GM12878 (cell line): ENCODE measurements at regions not wholly inside any gene's neighbourhood (a gene's known extent, or its start where the extent isn't known, plus 50 kb on each side); places are given as distances from the start of the nearest gene placed in this dataset.
A peak's percentile ranks its signal among the peaks of the same experiment; 100 is the strongest.

Experiments
- ATF7 ChIP-seq: fragments of 450-650 bp; IDR thresholded peaks from 2 replicates; pipeline ENCODE4 v1.6.1; 2016; ENCODE audit warnings: low read depth, mild to moderate bottlenecking
- CBX3 ChIP-seq: fragments of 200-600 bp; sonication (generic); IDR thresholded peaks from 2 replicates; pipeline ENCODE4 v1.6.1; 2016; ENCODE audit warnings: low read depth, borderline replicate concordance
- DPF2 ChIP-seq: fragments of 450-650 bp; IDR thresholded peaks from 2 replicates; pipeline ENCODE4 v1.6.1; 2017; ENCODE audit warnings: mild to moderate bottlenecking
- EGR1 ChIP-seq, 2 experiments: IDR thresholded peaks; 1 replicate in 1 of 2; 2 replicates in 1 of 2; pipeline ENCODE4 v1.6.1; 2011 to 2012; ENCODE audit warnings: low read depth in 2 of 2, low read length in 2 of 2, borderline replicate concordance in 1 of 2, mild to moderate bottlenecking in 1 of 2, moderate library complexity in 1 of 2
- EZH2 ChIP-seq: IDR thresholded peaks from 2 replicates; pipeline ENCODE4 v1.6.1; 2012; ENCODE audit warnings: low read depth, mild to moderate bottlenecking, control low read depth, inconsistent platforms, low read length, borderline replicate concordance; ENCODE audit not compliant: control insufficient read depth
- HDAC2 ChIP-seq: fragments of 200-600 bp; sonication (generic); IDR thresholded peaks from 2 replicates; pipeline ENCODE4 v1.6.1; 2017
- KDM1A ChIP-seq: fragments of 200-600 bp; sonication (generic); IDR thresholded peaks from 2 replicates; pipeline ENCODE4 v1.6.1; 2016; ENCODE audit warnings: borderline replicate concordance
- MYB ChIP-seq: fragments of 150-350 bp; IDR thresholded peaks from 2 replicates; pipeline ENCODE4 v1.6.1; 2014; ENCODE audit warnings: mild to moderate bottlenecking, low read depth, low read length, borderline replicate concordance
- POU2F2 ChIP-seq: IDR thresholded peaks from 3 replicates; pipeline ENCODE4 v1.6.1; 2011; ENCODE audit warnings: low read depth, mild to moderate bottlenecking, low read length, borderline replicate concordance
- RAD21 ChIP-seq: IDR thresholded peaks from 2 replicates; pipeline ENCODE4 v1.6.1; 2011; ENCODE audit warnings: mild to moderate bottlenecking, low read depth, low read length, moderate library complexity; ENCODE audit not compliant: insufficient read depth
- RBBP5 ChIP-seq: fragments of 200-600 bp; sonication (generic); conservative IDR thresholded peaks from 2 replicates; pipeline ENCODE4 v1.6.1; 2016
- SMC3 ChIP-seq: IDR thresholded peaks from 2 replicates; pipeline ENCODE4 v1.6.1; 2011; ENCODE audit warnings: low read length, improper control_type of control experiment, borderline replicate concordance
- SREBF2 ChIP-seq: IDR thresholded peaks from 2 replicates; pipeline ENCODE4 v1.6.1; 2012; ENCODE audit warnings: mild to moderate bottlenecking, low read length
- STAT1 ChIP-seq: fragments of 450-650 bp; conservative IDR thresholded peaks from 2 replicates; pipeline ENCODE4 v1.6.1; 2014; ENCODE audit warnings: antibody characterized with exemption, mild to moderate bottlenecking
- TAF1 ChIP-seq: IDR thresholded peaks from 2 replicates; pipeline ENCODE4 v1.6.1; 2011; ENCODE audit warnings: mild to moderate bottlenecking, low read depth, low read length, borderline replicate concordance
- WRNIP1 ChIP-seq: IDR thresholded peaks from 2 replicates; pipeline ENCODE4 v1.6.1; 2011; ENCODE audit warnings: low read depth, low read length, improper control_type of control experiment, borderline replicate concordance
- TF ChIP-seq, protein P1 (sequence below): fragments of 450-650 bp; formaldehyde crosslinking; IDR thresholded peaks from 2 replicates; pipeline ENCODE4 v1.5.0; 2022; ENCODE audit warnings: mild to moderate bottlenecking, missing genetic modification characterization
- TF ChIP-seq, protein P2 (sequence below): fragments of 450-650 bp; IDR thresholded peaks from 2 replicates; pipeline ENCODE4 v1.6.1; 2016; ENCODE audit warnings: mild to moderate bottlenecking
- TF ChIP-seq, protein P3 (sequence below): IDR thresholded peaks from 2 replicates; pipeline ENCODE4 v1.6.1; 2011; ENCODE audit warnings: low read depth, mild to moderate bottlenecking, low read length, moderate library complexity, borderline replicate concordance; ENCODE audit errors: extremely low read depth
- TF ChIP-seq, protein P4 (sequence below): fragments of 150-350 bp; IDR thresholded peaks from 2 replicates; pipeline ENCODE4 v1.6.1; 2016; ENCODE audit warnings: low read depth, low read length

DNA sequence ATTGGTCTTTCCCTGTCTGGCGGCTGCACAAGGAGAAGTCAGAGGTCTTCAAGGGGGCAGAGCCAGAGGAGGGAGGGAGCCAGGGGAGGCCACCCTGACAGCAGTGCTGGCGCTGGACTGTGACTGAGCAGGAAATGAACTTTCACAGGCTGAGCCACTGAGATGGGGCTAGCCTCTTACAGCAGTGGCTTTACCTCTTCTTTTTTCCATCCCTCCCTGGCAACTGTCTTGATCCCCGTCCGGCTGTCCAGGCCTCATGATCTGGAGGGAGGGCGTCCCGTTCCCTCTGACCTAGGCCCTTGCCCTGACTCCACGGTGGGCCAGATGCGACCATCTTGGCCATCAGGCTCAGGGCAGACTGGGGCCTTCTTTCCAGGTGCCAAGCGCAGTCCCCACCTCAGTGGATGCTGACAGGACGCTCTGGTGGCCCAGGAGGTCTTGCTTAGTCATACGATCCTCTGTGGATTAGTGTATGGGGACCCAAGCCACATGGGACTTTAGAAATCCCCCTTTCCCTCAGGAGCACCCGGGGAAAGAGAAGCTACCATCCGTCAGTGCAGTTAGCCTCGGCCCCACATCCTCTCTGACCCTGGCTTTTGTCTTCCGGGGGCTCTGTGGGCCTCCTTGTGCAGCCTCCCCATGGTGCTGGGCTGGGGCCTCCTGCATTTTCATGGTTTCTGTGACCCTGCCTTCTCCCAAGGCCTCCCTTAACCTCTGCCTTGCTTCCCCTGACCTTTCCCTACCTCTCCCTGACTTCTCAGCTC is 57.4 kb upstream of the CCDC167 start (continued):
- TF ChIP-seq, protein P1, sequence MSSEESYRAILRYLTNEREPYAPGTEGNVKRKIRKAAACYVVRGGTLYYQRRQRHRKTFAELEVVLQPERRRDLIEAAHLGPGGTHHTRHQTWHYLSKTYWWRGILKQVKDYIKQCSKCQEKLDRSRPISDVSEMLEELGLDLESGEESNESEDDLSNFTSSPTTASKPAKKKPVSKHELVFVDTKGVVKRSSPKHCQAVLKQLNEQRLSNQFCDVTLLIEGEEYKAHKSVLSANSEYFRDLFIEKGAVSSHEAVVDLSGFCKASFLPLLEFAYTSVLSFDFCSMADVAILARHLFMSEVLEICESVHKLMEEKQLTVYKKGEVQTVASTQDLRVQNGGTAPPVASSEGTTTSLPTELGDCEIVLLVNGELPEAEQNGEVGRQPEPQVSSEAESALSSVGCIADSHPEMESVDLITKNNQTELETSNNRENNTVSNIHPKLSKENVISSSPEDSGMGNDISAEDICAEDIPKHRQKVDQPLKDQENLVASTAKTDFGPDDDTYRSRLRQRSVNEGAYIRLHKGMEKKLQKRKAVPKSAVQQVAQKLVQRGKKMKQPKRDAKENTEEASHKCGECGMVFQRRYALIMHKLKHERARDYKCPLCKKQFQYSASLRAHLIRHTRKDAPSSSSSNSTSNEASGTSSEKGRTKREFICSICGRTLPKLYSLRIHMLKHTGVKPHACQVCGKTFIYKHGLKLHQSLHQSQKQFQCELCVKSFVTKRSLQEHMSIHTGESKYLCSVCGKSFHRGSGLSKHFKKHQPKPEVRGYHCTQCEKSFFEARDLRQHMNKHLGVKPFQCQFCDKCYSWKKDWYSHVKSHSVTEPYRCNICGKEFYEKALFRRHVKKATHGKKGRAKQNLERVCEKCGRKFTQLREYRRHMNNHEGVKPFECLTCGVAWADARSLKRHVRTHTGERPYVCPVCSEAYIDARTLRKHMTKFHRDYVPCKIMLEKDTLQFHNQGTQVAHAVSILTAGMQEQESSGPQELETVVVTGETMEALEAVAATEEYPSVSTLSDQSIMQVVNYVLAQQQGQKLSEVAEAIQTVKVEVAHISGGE (CRISPR knock-in tag): 0 out of 2 replicates have a peak, but pooled peaks have one; percentile 9
- TF ChIP-seq CBX3 (no peak), WRNIP1 (0 out of 2 replicates have a peak, but pooled peaks have one; percentile 41), ATF7 (no peak), EGR1 (IDR thresholded peaks at IDR 0.05; ENCODE audit: borderline replicate concordance in 1 of 2, low read depth in 2 of 2, low read length in 2 of 2) (no peak), STAT1 (no peak), RAD21 (no peak), HDAC2 (no peak), DPF2 (peak; percentile 18), MYB (no peak), POU2F2 (no peak), SREBF2 (no peak), RBBP5 (no peak), TAF1 (peak; percentile 56; the same call in 1 of the 2 replicates), EZH2 (no peak), KDM1A (no peak), SMC3 (no peak)
- TF ChIP-seq, protein P2, sequence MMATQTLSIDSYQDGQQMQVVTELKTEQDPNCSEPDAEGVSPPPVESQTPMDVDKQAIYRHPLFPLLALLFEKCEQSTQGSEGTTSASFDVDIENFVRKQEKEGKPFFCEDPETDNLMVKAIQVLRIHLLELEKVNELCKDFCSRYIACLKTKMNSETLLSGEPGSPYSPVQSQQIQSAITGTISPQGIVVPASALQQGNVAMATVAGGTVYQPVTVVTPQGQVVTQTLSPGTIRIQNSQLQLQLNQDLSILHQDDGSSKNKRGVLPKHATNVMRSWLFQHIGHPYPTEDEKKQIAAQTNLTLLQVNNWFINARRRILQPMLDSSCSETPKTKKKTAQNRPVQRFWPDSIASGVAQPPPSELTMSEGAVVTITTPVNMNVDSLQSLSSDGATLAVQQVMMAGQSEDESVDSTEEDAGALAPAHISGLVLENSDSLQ: no peak
- TF ChIP-seq, protein P3, sequence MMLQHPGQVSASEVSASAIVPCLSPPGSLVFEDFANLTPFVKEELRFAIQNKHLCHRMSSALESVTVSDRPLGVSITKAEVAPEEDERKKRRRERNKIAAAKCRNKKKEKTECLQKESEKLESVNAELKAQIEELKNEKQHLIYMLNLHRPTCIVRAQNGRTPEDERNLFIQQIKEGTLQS: no peak
- TF ChIP-seq, protein P4, sequence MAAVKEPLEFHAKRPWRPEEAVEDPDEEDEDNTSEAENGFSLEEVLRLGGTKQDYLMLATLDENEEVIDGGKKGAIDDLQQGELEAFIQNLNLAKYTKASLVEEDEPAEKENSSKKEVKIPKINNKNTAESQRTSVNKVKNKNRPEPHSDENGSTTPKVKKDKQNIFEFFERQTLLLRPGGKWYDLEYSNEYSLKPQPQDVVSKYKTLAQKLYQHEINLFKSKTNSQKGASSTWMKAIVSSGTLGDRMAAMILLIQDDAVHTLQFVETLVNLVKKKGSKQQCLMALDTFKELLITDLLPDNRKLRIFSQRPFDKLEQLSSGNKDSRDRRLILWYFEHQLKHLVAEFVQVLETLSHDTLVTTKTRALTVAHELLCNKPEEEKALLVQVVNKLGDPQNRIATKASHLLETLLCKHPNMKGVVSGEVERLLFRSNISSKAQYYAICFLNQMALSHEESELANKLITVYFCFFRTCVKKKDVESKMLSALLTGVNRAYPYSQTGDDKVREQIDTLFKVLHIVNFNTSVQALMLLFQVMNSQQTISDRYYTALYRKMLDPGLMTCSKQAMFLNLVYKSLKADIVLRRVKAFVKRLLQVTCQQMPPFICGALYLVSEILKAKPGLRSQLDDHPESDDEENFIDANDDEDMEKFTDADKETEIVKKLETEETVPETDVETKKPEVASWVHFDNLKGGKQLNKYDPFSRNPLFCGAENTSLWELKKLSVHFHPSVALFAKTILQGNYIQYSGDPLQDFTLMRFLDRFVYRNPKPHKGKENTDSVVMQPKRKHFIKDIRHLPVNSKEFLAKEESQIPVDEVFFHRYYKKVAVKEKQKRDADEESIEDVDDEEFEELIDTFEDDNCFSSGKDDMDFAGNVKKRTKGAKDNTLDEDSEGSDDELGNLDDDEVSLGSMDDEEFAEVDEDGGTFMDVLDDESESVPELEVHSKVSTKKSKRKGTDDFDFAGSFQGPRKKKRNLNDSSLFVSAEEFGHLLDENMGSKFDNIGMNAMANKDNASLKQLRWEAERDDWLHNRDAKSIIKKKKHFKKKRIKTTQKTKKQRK: no peak
